ENCODE measurements at regions not wholly inside any gene's neighbourhood (a gene's known extent, or its start where the extent isn't known, plus 50 kb on each side); places are given as distances from the start of the nearest gene placed in this dataset.
"Not testable (repeated sequence)": the region's sequence is repeated elsewhere in the genome, so short reads cannot be mapped to it uniquely, and the experiment has no call there.

GRCh38 chr1:101547357-101547756 is 310.5 kb downstream of the S1PR1 start:
- no peak for DNase-seq (ENCODE audit: low read depth)

GRCh38 chr1:101548376-101548775 is 311.6 kb downstream of the S1PR1 start:
- DNase-seq (ENCODE audit: low read depth), result no peak

- no peak for DNase-seq (ENCODE audit: low read depth)
Observed at GRCh38 chr1:101550581-101550980, 313.8 kb downstream of the S1PR1 start.

GRCh38 chr1:101566883-101567538 is 330.2 kb downstream of the S1PR1 start:
- no peak for DNase-seq (ENCODE audit: low read depth)

- no peak for DNase-seq (ENCODE audit: low read depth)
Observed at GRCh38 chr1:101567582-101568189, 330.9 kb downstream of the S1PR1 start.

GRCh38 chr1:101587741-101588140 is 350.9 kb downstream of the S1PR1 start:
- no peak for DNase-seq (ENCODE audit: low read depth)

GRCh38 chr1:101588677-101589076 is 351.9 kb downstream of the S1PR1 start:
- DNase-seq (ENCODE audit: low read depth), result no peak

GRCh38 chr1:101592845-101593244 is 356.0 kb downstream of the S1PR1 start:
- peak; percentile 20 for DNase-seq (ENCODE audit: low read depth)

- DNase-seq (ENCODE audit: low read depth), result no peak
Observed at GRCh38 chr1:101595881-101596374, 359.1 kb downstream of the S1PR1 start.

GRCh38 chr1:101600615-101601014 is 363.8 kb downstream of the S1PR1 start:
- DNase-seq (ENCODE audit: low read depth), result not testable (repeated sequence)

- no peak for DNase-seq (ENCODE audit: low read depth)
Observed at GRCh38 chr1:101603726-101604125, 366.9 kb downstream of the S1PR1 start.

GRCh38 chr1:101605878-101606277 is 369.1 kb downstream of the S1PR1 start:
- no peak for DNase-seq (ENCODE audit: low read depth)

- DNase-seq (ENCODE audit: low read depth), result no peak
Observed at GRCh38 chr1:101613546-101613945, 376.7 kb downstream of the S1PR1 start.

GRCh38 chr1:101618900-101619299 is 377.8 kb downstream of the OLFM3 start:
- no peak for DNase-seq (ENCODE audit: low read depth)

- DNase-seq (ENCODE audit: low read depth), result no peak
Observed at GRCh38 chr1:101632548-101633272, 364.0 kb downstream of the OLFM3 start.

GRCh38 chr1:101645810-101646209 is 350.9 kb downstream of the OLFM3 start:
- DNase-seq (ENCODE audit: low read depth), result no peak

- no peak for DNase-seq (ENCODE audit: low read depth)
Observed at GRCh38 chr1:101652484-101652883, 344.2 kb downstream of the OLFM3 start.

GRCh38 chr1:101653482-101653946 is 343.2 kb downstream of the OLFM3 start:
- no peak for DNase-seq (ENCODE audit: low read depth)

- no peak for DNase-seq (ENCODE audit: low read depth)
Observed at GRCh38 chr1:101664726-101665125, 332.0 kb downstream of the OLFM3 start.

GRCh38 chr1:101667761-101668160 is 329.0 kb downstream of the OLFM3 start:
- no peak for DNase-seq (ENCODE audit: low read depth)

- DNase-seq (ENCODE audit: low read depth), result no peak
Observed at GRCh38 chr1:101683136-101683535, 313.6 kb downstream of the OLFM3 start.

GRCh38 chr1:101683561-101683960 is 313.2 kb downstream of the OLFM3 start:
- no peak for DNase-seq (ENCODE audit: low read depth)

GRCh38 chr1:101697072-101697471 is 299.7 kb downstream of the OLFM3 start:
- no peak for DNase-seq (ENCODE audit: low read depth)

All from non-pigmented ciliary epithelial cell (primary cell).